Testis (tissue), 2 donors: ENCODE measurements at regions not wholly inside any gene's neighbourhood (a gene's known extent, or its start where the extent isn't known, plus 50 kb on each side); places are given as distances from the start of the nearest gene placed in this dataset.

Experiments
- CTCF ChIP-seq, 3 experiments: fragments of 450-650 bp in 2 of 3; fragments of 200-600 bp in 1 of 3; sonication (generic) in 1 of 3; IDR thresholded peaks; one replicate each; pipeline ENCODE4 v1.5.1; 2016 to 2019; ENCODE audit warnings: antibody characterized with exemption in 3 of 3, mild to moderate bottlenecking in 2 of 3, moderate library complexity in 1 of 3
- POLR2A ChIP-seq: fragments of 450-650 bp; IDR thresholded peaks from one replicate; pipeline ENCODE4 v1.6.1; 2017; ENCODE audit warnings: antibody characterized with exemption, mild to moderate bottlenecking, moderate library complexity

- no peak for TF ChIP-seq CTCF (IDR thresholded peaks at IDR 0.05)
- TF ChIP-seq POLR2A = no peak
Observed at GRCh38 chr10:128880159-128880725, 586.8 kb upstream of the MGMT start.
